Naive thymus-derived CD4-positive, alpha-beta T cell (primary cell): ENCODE measurements at regions not wholly inside any gene's neighbourhood (a gene's known extent, or its start where the extent isn't known, plus 50 kb on each side); places are given as distances from the start of the nearest gene placed in this dataset.
"Not testable (repeated sequence)": the region's sequence is repeated elsewhere in the genome, so short reads cannot be mapped to it uniquely, and the experiment has no call there.

Source experiments
- ATAC-seq: fragments of 150-1000 bp; cut with Tn5 transposase; 2 replicates; pipeline ENCODE4 v1.10.0; 2021; ENCODE audit warnings: mild to moderate bottlenecking, moderate library complexity
- CTCF ChIA-PET: fragments of 350-600 bp; sonication (Branson Sonifier 250); formaldehyde crosslinking; loops from one replicate; lab custom pipeline; 2021; ENCODE audit warnings: antibody characterized with exemption; lab: Charles Lee
- POLR2A ChIA-PET: fragments of 350-600 bp; sonication (Branson Sonifier 250); formaldehyde crosslinking; loops from one replicate; lab custom pipeline; 2021; ENCODE audit warnings: antibody characterized with exemption, inconsistent platforms; lab: Charles Lee
- DNase-seq, 9 donors: peaks; one replicate each; pipeline versions ENCODE4 v3.0.0 to v3.0.0-alpha.2; 2020 to 2022; ENCODE audit warnings: mixed read lengths in 1 of 9
- H3K27ac ChIP-seq: one replicate; pipeline ENCODE4 v1.7.0; 2013; ENCODE audit warnings: mild to moderate bottlenecking, low read depth, low read length, moderate library complexity
- H3K27me3 ChIP-seq, 2 donors: one replicate each; pipeline ENCODE4 v1.7.0; 2013; ENCODE audit warnings: low read length in 2 of 2, mild to moderate bottlenecking in 2 of 2, moderate library complexity in 2 of 2; ENCODE audit not compliant: control insufficient read depth in 2 of 2, insufficient read depth in 2 of 2
- H3K36me3 ChIP-seq, 3 experiments: 1 replicate in 2 of 3; 2 replicates in 1 of 3; pipeline ENCODE4 v1.7.0; 2013; ENCODE audit warnings: low read length in 3 of 3, mild to moderate bottlenecking in 3 of 3, moderate library complexity in 1 of 3; ENCODE audit not compliant: insufficient read depth in 3 of 3, control insufficient read depth in 2 of 3
- H3K4me1 ChIP-seq, 2 donors: one replicate each; pipeline ENCODE4 v1.7.0; 2013; ENCODE audit warnings: low read length in 2 of 2, mild to moderate bottlenecking in 2 of 2, moderate library complexity in 1 of 2; ENCODE audit not compliant: control insufficient read depth in 2 of 2, insufficient read depth in 2 of 2
- H3K4me3 ChIP-seq: 2 replicates; pipeline ENCODE4 v1.7.0; 2013; ENCODE audit warnings: mild to moderate bottlenecking, low read length
- H3K9me3 ChIP-seq, 3 experiments: 1 replicate in 2 of 3; 2 replicates in 1 of 3; pipeline ENCODE4 v1.7.0; 2013; ENCODE audit warnings: low read length in 3 of 3; ENCODE audit not compliant: control insufficient read depth in 2 of 3
- H3K27ac Mint-ChIP-seq, 9 donors: one replicate each; pipeline ENCODE4 v1.8.0; 2020 to 2022; ENCODE audit warnings: mixed read lengths in 9 of 9, mild to moderate bottlenecking in 8 of 9, moderate library complexity in 5 of 9, inconsistent platforms in 2 of 9
- H3K27me3 Mint-ChIP-seq, 5 donors: one replicate each; pipeline ENCODE4 v1.8.0; 2021 to 2022; ENCODE audit warnings: mixed read lengths in 5 of 5, mild to moderate bottlenecking in 1 of 5
- H3K36me3 Mint-ChIP-seq, 5 donors: one replicate each; pipeline ENCODE4 v1.8.0; 2020 to 2022; ENCODE audit warnings: mixed read lengths in 5 of 5, mild to moderate bottlenecking in 3 of 5, inconsistent platforms in 1 of 5
- H3K4me1 Mint-ChIP-seq, 7 donors: one replicate each; pipeline ENCODE4 v1.8.0; 2020 to 2022; ENCODE audit warnings: mixed read lengths in 7 of 7, mild to moderate bottlenecking in 3 of 7, inconsistent platforms in 1 of 7
- H3K4me3 Mint-ChIP-seq, 10 donors: one replicate each; pipeline ENCODE4 v1.8.0; 2020 to 2022; ENCODE audit warnings: mild to moderate bottlenecking in 10 of 10, mixed read lengths in 10 of 10, moderate library complexity in 6 of 10, inconsistent platforms in 2 of 10
- H3K9me3 Mint-ChIP-seq, 11 donors: one replicate each; pipeline ENCODE4 v1.8.0; 2020 to 2022; ENCODE audit warnings: mixed read lengths in 11 of 11, mild to moderate bottlenecking in 4 of 11, inconsistent platforms in 1 of 11, moderate library complexity in 1 of 11
- intact Hi-C, 2 donors: fragments of 100-400 bp; cut with micrococcal nuclease; formaldehyde crosslinking; loops; one replicate each; pipeline ENCODE4 v1.15.1; 2023

DNA sequence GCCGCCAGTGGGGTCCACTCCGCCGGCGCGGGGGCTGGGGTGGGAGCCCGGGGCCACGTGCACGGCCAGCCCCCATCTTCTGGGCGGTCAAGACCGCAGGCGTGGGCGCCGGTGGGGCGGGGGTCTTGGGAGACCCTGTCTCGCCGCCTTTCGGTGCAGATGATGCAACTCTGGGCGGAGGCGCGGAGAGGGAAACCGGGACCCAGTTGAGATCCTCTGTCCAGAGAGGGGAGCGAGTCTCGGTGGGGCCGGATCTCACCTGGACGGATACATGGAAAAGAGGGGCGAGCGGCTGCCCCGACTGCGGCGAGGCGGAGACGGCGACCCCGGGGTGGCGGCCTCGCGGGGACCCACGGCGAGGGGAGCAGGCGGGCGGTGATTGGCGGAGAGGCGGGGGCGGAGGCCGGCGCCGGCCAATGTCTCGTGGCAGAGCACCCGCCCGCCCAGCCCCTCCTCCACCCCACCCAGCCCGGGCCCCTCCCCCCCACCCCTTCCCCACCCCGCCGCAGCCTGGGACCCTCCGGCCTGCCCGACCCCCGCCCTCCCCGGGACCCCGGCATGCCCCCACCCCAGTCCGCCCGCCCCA is 4054.1 kb upstream of the TPTE start:
- H3K4me1 Mint-ChIP-seq, H3K4me3 ChIP-seq, H3K27ac ChIP-seq, POLR2A ChIA-PET, H3K27me3 Mint-ChIP-seq, H3K36me3 Mint-ChIP-seq, H3K4me1 ChIP-seq, H3K4me3 Mint-ChIP-seq, CTCF ChIA-PET, H3K9me3 Mint-ChIP-seq, ATAC-seq, DNase-seq, H3K9me3 ChIP-seq, H3K27me3 ChIP-seq, intact Hi-C loops, H3K36me3 ChIP-seq, H3K27ac Mint-ChIP-seq: not testable (repeated sequence)

DNA sequence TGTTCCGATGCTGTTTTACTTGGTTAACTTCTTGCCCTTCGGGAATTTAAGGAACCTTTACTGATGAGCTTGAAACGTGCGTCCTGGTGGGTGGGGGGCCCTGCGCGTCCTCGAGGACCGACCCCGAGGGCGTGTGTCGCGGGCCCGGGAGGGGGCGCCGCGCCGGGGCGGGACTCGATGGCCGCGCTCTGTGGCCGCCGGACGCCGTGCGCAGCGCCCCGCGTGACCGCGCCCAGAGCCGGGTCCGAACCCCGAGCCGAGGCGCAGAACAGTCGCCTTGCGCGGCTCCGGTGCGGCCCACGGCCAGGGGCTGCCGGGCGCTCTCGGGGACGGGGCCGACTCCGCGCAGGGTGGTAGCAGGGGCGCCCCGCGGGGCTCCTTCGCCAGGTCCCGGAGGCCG is 4053.5 kb upstream of the TPTE start:
- H3K4me3 ChIP-seq, H3K9me3 ChIP-seq, H3K4me1 Mint-ChIP-seq, H3K36me3 Mint-ChIP-seq, H3K27ac Mint-ChIP-seq, CTCF ChIA-PET, H3K27me3 ChIP-seq, H3K27ac ChIP-seq, POLR2A ChIA-PET, H3K4me3 Mint-ChIP-seq, H3K4me1 ChIP-seq, ATAC-seq, DNase-seq, H3K27me3 Mint-ChIP-seq, H3K36me3 ChIP-seq, intact Hi-C loops, H3K9me3 Mint-ChIP-seq: not testable (repeated sequence)

DNA sequence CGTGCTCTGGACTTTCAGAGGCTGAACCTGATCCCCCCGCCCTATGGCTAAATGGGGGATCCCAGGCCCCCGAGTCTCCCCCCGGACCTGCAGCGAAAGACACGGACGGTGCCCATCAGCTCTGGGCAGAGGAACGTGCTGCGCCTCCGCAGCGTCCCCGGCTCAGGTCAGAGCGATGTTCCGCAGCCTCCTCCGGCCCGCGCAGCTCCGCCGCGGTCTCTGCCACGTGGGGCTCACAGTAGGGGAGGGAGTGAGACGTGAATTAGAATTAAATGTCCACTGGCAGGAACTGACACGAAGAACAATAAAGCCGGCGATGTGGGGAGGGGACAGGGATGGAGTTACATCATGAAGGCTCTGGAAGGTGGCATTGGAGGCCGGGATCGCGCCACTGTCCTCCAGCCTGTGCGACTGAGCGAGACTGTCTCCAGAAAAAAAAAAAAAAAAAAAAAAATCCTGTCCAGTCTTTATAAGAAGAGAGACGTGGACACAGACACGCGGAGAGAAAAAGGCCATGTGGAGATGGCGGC is 4053.0 kb upstream of the TPTE start:
- H3K36me3 Mint-ChIP-seq, H3K27me3 Mint-ChIP-seq, DNase-seq, H3K9me3 ChIP-seq, H3K27ac ChIP-seq, POLR2A ChIA-PET, H3K36me3 ChIP-seq, H3K4me3 Mint-ChIP-seq, H3K27me3 ChIP-seq, intact Hi-C loops, ATAC-seq, CTCF ChIA-PET, H3K9me3 Mint-ChIP-seq, H3K4me1 Mint-ChIP-seq, H3K4me3 ChIP-seq, H3K4me1 ChIP-seq, H3K27ac Mint-ChIP-seq: not testable (repeated sequence)

DNA sequence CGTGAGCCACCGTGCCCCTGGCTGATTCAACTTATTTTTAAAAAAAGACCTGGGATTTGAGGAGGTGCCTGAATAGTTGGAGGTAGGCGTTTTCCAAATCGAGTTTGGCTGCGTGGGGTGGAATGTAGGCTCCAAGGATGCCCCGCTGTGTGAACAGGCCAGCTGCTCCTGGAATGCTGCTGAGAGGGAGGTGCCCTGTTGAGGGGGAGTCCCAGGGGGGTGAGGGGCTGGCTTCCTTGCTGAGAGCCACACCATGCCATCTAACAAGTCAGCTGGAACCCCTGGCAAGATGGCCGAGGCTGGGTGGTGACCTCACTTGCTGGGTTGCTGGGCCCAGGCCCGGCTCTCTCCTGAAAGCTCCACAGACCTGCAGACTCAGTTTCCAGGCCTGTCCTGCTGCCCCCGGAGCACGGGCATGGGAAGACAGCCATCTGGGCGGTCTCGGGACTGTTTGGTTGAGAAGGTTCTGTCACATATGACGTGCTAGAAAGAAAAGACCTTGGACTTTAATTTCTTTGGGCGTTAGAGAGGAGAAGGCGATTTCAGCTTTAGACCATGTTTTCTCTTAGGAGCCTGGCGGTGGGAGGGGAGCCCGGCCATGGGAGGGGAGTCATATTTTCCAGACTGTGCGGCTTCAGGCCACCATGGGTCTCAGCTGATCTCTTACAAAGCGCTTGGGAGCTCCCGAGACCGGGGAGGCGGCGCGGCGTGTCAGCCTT is 4047.0 kb upstream of the TPTE start:
- H3K27me3 Mint-ChIP-seq, H3K4me1 Mint-ChIP-seq, DNase-seq, H3K27ac Mint-ChIP-seq, ATAC-seq, CTCF ChIA-PET, H3K36me3 Mint-ChIP-seq, H3K9me3 Mint-ChIP-seq, intact Hi-C loops, POLR2A ChIA-PET, H3K4me3 ChIP-seq, H3K27ac ChIP-seq, H3K27me3 ChIP-seq, H3K4me1 ChIP-seq, H3K36me3 ChIP-seq, H3K9me3 ChIP-seq, H3K4me3 Mint-ChIP-seq: not testable (repeated sequence)

DNA sequence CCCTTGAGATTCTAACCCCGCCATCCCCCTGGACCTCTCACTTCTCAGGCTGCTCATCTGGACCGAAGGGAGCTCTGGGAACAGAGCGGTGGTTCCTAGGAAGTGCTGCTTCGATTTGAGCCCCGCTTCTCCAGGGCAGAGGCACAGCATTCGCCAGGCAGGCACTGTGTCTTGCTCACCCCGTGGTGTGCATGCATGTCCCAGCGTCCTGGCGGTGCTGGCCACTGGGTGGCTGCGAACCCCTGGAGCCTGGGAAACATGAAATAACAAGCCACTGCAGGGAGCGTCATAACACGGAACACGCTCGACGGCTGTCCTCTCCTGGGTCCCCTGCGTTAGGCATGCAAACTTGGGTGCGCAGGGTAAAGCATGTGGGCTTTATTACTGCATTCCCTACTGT is 4040.3 kb upstream of the TPTE start:
- DNase-seq, H3K4me1 Mint-ChIP-seq, H3K4me3 ChIP-seq, H3K27me3 ChIP-seq, H3K4me3 Mint-ChIP-seq, H3K9me3 Mint-ChIP-seq, H3K36me3 ChIP-seq, H3K27ac ChIP-seq, H3K9me3 ChIP-seq, POLR2A ChIA-PET, H3K36me3 Mint-ChIP-seq, ATAC-seq, H3K27ac Mint-ChIP-seq, intact Hi-C loops, H3K27me3 Mint-ChIP-seq, H3K4me1 ChIP-seq, CTCF ChIA-PET: not testable (repeated sequence)

DNA sequence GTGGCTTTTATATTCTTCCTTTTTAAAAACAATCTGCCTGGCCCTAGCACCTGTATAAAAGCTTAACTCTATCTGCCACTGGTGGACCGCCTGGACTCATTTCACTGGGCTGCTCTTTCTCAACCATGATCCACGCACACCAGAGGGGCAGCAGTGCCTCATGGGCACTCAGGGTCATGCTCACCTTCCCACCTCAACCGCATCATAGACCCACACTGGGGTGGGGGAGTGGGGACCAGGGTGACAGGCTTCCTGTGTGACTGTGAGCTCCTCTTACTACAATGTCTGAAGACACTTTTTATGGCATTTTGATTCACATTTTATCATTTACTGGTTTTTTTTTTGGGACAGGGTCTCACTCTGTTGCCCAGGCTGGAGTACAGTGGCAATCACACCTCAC is 4038.8 kb upstream of the TPTE start:
- H3K4me3 Mint-ChIP-seq = not testable (repeated sequence)

DNA sequence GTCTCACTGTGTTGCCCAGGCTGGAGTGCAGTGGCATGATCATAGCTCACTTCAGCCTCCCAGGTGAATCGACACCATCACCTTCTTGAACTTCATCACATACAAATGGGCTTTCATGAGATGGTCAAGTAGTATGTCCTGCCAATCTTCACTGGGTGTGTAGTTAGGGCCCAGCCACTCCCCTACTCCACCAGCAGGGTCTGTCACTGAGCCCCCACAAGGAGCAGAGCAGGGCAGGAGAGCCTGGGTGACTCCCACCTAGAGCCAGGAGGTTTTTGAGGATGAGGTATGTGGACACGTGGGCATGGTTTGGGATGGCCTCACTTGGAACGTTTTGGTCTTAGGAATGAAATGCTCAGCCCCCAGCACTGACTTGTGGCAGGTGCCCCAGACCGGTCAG is 4037.7 kb upstream of the TPTE start:
- H3K27ac Mint-ChIP-seq, H3K4me3 Mint-ChIP-seq, H3K4me1 ChIP-seq, H3K27me3 Mint-ChIP-seq, H3K4me1 Mint-ChIP-seq, H3K36me3 ChIP-seq, H3K36me3 Mint-ChIP-seq, H3K9me3 Mint-ChIP-seq, H3K27ac ChIP-seq, DNase-seq, H3K27me3 ChIP-seq, intact Hi-C loops, CTCF ChIA-PET, H3K4me3 ChIP-seq, POLR2A ChIA-PET, H3K9me3 ChIP-seq: not testable (repeated sequence)
- peak; percentile 53 for ATAC-seq

More for the DNA sequence above, 4038.8 kb upstream of the TPTE start:
- H3K9me3 ChIP-seq, CTCF ChIA-PET, H3K27ac Mint-ChIP-seq, H3K27me3 Mint-ChIP-seq, H3K4me1 Mint-ChIP-seq, DNase-seq, H3K27me3 ChIP-seq, H3K4me3 ChIP-seq, H3K9me3 Mint-ChIP-seq, H3K27ac ChIP-seq, H3K4me1 ChIP-seq, H3K36me3 Mint-ChIP-seq, POLR2A ChIA-PET, intact Hi-C loops, H3K36me3 ChIP-seq: not testable (repeated sequence)
- peak; percentile 43 for ATAC-seq
